ENCODE measurements at regions not wholly inside any gene's neighbourhood (a gene's known extent, or its start where the extent isn't known, plus 50 kb on each side); places are given as distances from the start of the nearest gene placed in this dataset.
A peak's percentile ranks its signal among the peaks of the same experiment; 100 is the strongest.

GRCh38 chrX:113770071-113770470, 813.8 kb upstream of the HTR2C start:
- no peaks in the 10 kb centered on the region for H3K9me3 ChIP-seq (ENCODE audit: insufficient read depth, low read length)
- no peaks in the 10 kb centered on the region for H3K4me1 ChIP-seq (ENCODE audit: insufficient read depth, insufficient read length)
- no peaks in the 10 kb centered on the region for H3K27me3 ChIP-seq (ENCODE audit: insufficient read depth, insufficient read length)
- H3K9ac ChIP-seq (ENCODE audit: insufficient read length, low read depth) = no peak overlapping the region
- no peak overlapping the region for H3K4me3 ChIP-seq (ENCODE audit: insufficient read length, low read depth)
- H3K36me3 ChIP-seq (ENCODE audit: insufficient read depth, insufficient read length, low read length) = no peaks in the 10 kb centered on the region
- TF ChIP-seq SUZ12 (IDR thresholded peaks at IDR 0.05; ENCODE audit: extremely low read depth, insufficient read depth, insufficient read length) = no peak
- no peak for TF ChIP-seq ZNF274 (IDR thresholded peaks at IDR 0.05; ENCODE audit: low read depth, low read length)
- TF ChIP-seq YY1 (IDR thresholded peaks at IDR 0.05; ENCODE audit: insufficient read depth, insufficient read length) = no peak
- no peak for DNase-seq (ENCODE audit: low read depth, low spot score)

- no peaks in the 10 kb centered on the region for H3K36me3 ChIP-seq (ENCODE audit: insufficient read depth, insufficient read length, low read length)
- H3K4me1 ChIP-seq (ENCODE audit: insufficient read depth, insufficient read length) = no peaks in the 10 kb centered on the region
- H3K27me3 ChIP-seq (ENCODE audit: insufficient read depth, insufficient read length) = no peaks in the 10 kb centered on the region
- DNase-seq (ENCODE audit: low read depth, low spot score) = no peak
- no peak for TF ChIP-seq ZNF274 (IDR thresholded peaks at IDR 0.05; ENCODE audit: low read depth, low read length)
- no peak for TF ChIP-seq YY1 (IDR thresholded peaks at IDR 0.05; ENCODE audit: insufficient read depth, insufficient read length)
- TF ChIP-seq SUZ12 (IDR thresholded peaks at IDR 0.05; ENCODE audit: extremely low read depth, insufficient read depth, insufficient read length) = no peak
- H3K4me3 ChIP-seq (ENCODE audit: insufficient read length, low read depth) = no peak overlapping the region
- no peaks in the 10 kb centered on the region for H3K9me3 ChIP-seq (ENCODE audit: insufficient read depth, low read length)
- no peak overlapping the region for H3K9ac ChIP-seq (ENCODE audit: insufficient read length, low read depth)
These were observed 824.5 kb upstream of the HTR2C start for GRCh38 chrX:113759422-113759821.

GRCh38 chrX:113747274-113747973, 836.5 kb upstream of the HTR2C start:
- Histone ChIP-seq H3K9ac (ENCODE audit: insufficient read length, low read depth) (no peak overlapping the region), H3K9me3 (ENCODE audit: insufficient read depth, low read length) (no peaks in the 10 kb centered on the region), H3K4me3 (ENCODE audit: insufficient read length, low read depth) (no peak overlapping the region), H3K4me1 (ENCODE audit: insufficient read depth, insufficient read length) (no peaks in the 10 kb centered on the region), H3K36me3 (ENCODE audit: insufficient read depth, insufficient read length, low read length) (no peaks in the 10 kb centered on the region), H3K27me3 (ENCODE audit: insufficient read depth, insufficient read length) (no peaks in the 10 kb centered on the region)
- DNase-seq (ENCODE audit: low read depth, low spot score) = no peak
- no peak for TF ChIP-seq ZNF274 (IDR thresholded peaks at IDR 0.05; ENCODE audit: low read depth, low read length)

GRCh38 chrX:113743069-113743468, 840.8 kb upstream of the HTR2C start:
- Histone ChIP-seq H3K27me3 (ENCODE audit: insufficient read depth, insufficient read length) (no peaks in the 10 kb centered on the region), H3K4me3 (ENCODE audit: insufficient read length, low read depth) (no peak overlapping the region), H3K9ac (ENCODE audit: insufficient read length, low read depth) (no peak overlapping the region), H3K4me1 (ENCODE audit: insufficient read depth, insufficient read length) (no peaks in the 10 kb centered on the region), H3K36me3 (ENCODE audit: insufficient read depth, insufficient read length, low read length) (no peaks in the 10 kb centered on the region), H3K9me3 (ENCODE audit: insufficient read depth, low read length) (no peaks in the 10 kb centered on the region)
- no peak for TF ChIP-seq SUZ12 (IDR thresholded peaks at IDR 0.05; ENCODE audit: extremely low read depth, insufficient read depth, insufficient read length)
- no peak for DNase-seq (ENCODE audit: low read depth, low spot score)

DNA sequence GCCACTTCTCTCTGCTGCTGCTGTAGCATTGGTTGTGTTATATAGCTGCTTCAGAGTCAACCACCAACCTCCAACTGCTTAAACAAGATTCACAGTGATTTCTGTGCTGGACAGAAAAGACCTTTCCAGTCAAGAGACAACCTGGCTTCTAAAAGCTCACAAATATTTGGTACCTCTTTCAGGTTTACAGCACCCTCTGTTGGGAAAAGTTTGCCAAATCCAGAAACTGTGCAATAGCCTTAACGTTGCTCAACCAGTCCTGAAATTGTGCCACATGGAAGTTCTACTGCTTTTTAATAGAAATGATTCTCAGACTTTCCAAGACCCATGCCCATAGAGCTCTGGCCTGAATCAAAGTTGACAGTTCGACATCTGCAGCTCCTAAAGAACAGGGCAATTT, 842.1 kb upstream of the HTR2C start:
- peak; percentile 20 for DNase-seq (ENCODE audit: low read depth, low spot score)
- no peaks in the 10 kb centered on the region for H3K9me3 ChIP-seq (ENCODE audit: insufficient read depth, low read length)

GRCh38 chrX:113728937-113729336, 854.9 kb upstream of the HTR2C start:
- no peak overlapping the region for H3K4me3 ChIP-seq (ENCODE audit: insufficient read length, low read depth)
- H3K9me3 ChIP-seq (ENCODE audit: insufficient read depth, low read length) = no peaks in the 10 kb centered on the region
- H3K36me3 ChIP-seq (ENCODE audit: insufficient read depth, insufficient read length, low read length) = no peaks in the 10 kb centered on the region
- no peak for DNase-seq (ENCODE audit: low read depth, low spot score)
- TF ChIP-seq ZNF274 (IDR thresholded peaks at IDR 0.05; ENCODE audit: low read depth, low read length) = no peak
- TF ChIP-seq YY1 (IDR thresholded peaks at IDR 0.05; ENCODE audit: insufficient read depth, insufficient read length) = no peak
- no peak for TF ChIP-seq SUZ12 (IDR thresholded peaks at IDR 0.05; ENCODE audit: extremely low read depth, insufficient read depth, insufficient read length)
- H3K4me1 ChIP-seq (ENCODE audit: insufficient read depth, insufficient read length) = no peaks in the 10 kb centered on the region
- H3K27me3 ChIP-seq (ENCODE audit: insufficient read depth, insufficient read length) = no peaks in the 10 kb centered on the region
- no peak overlapping the region for H3K9ac ChIP-seq (ENCODE audit: insufficient read length, low read depth)

More for the DNA sequence above, 842.1 kb upstream of the HTR2C start:
- H3K36me3 ChIP-seq (ENCODE audit: insufficient read depth, insufficient read length, low read length) = no peaks in the 10 kb centered on the region
- H3K4me3 ChIP-seq (ENCODE audit: insufficient read length, low read depth) = no peak overlapping the region
- TF ChIP-seq YY1 (IDR thresholded peaks at IDR 0.05; ENCODE audit: insufficient read depth, insufficient read length) (no peak), SUZ12 (IDR thresholded peaks at IDR 0.05; ENCODE audit: extremely low read depth, insufficient read depth, insufficient read length) (no peak), ZNF274 (IDR thresholded peaks at IDR 0.05; ENCODE audit: low read depth, low read length) (no peak)
- no peaks in the 10 kb centered on the region for H3K27me3 ChIP-seq (ENCODE audit: insufficient read depth, insufficient read length)
- H3K9ac ChIP-seq (ENCODE audit: insufficient read length, low read depth) = no peak overlapping the region
- H3K4me1 ChIP-seq (ENCODE audit: insufficient read depth, insufficient read length) = no peaks in the 10 kb centered on the region

- H3K27me3 ChIP-seq (ENCODE audit: insufficient read depth, insufficient read length) = no peaks in the 10 kb centered on the region
- no peaks in the 10 kb centered on the region for H3K4me1 ChIP-seq (ENCODE audit: insufficient read depth, insufficient read length)
- H3K36me3 ChIP-seq (ENCODE audit: insufficient read depth, insufficient read length, low read length) = no peaks in the 10 kb centered on the region
- H3K9ac ChIP-seq (ENCODE audit: insufficient read length, low read depth) = no peak overlapping the region
- H3K9me3 ChIP-seq (ENCODE audit: insufficient read depth, low read length) = no peaks in the 10 kb centered on the region
- TF ChIP-seq ZNF274 (IDR thresholded peaks at IDR 0.05; ENCODE audit: low read depth, low read length) (no peak), YY1 (IDR thresholded peaks at IDR 0.05; ENCODE audit: insufficient read depth, insufficient read length) (no peak), SUZ12 (IDR thresholded peaks at IDR 0.05; ENCODE audit: extremely low read depth, insufficient read depth, insufficient read length) (no peak)
- DNase-seq (ENCODE audit: low read depth, low spot score) = no peak
- no peak overlapping the region for H3K4me3 ChIP-seq (ENCODE audit: insufficient read length, low read depth)
These were observed 857.0 kb upstream of the HTR2C start for GRCh38 chrX:113726898-113727297.
